ENCODE measurements at regions not wholly inside any gene's neighbourhood (a gene's known extent, or its start where the extent isn't known, plus 50 kb on each side); places are given as distances from the start of the nearest gene placed in this dataset.

DNA sequence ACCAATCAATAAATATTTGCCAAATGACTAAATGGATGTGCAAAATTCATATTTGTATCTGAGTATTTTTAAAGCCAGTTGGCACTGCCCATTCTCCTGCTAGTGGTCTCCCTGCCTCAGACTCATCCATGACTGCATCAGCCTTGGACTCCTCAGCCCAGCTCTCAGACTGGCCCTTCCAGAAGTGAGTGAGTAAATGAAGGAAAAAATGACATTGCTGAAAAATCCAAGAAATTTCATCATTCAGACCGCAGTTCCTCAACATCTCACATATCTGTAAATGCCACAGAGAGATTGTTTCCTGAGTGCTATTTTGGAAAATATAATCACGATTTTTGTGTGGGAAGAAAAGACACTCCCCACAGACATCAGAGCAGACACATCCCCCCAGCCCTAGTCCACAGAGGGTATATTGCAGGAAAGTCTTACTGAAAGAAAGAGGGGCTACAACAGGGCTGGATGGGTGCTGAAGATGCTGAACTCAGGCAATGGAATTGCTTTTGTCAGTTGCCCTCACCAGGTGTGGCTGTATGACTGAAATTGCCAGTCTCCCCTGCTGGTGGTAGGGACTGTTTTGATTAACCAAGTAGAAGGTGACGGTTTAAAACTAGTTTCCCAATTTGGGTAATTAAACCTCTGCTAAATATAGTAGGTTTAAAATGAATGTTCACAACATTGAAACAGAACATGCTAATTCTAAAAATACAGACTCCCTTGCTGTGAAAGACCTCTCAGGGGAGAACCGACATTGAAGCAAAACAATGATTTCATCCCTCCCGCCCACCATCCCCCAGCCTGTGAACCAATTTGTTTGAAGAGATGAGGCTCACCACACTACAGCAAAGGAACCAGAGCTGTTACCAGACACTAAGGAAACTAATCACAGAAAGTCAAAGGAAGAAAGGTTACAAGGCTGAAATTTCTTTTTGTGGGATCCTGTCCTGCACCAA lies 158.8 kb downstream of the DEPDC1B start:
- Histone ChIP-seq H3K4me1 (ENCODE audit: control insufficient read depth in 4 of 4, insufficient read depth in 4 of 4, low read length in 3 of 4) (peaks cover 0 to 3% (median 0%) of the 10 kb centered on the region in 4 donors), H3K36me3 (ENCODE audit: control insufficient read depth in 4 of 4, insufficient read depth in 3 of 4, low read depth in 1 of 4, low read length in 3 of 4) (no peaks in the 10 kb centered on the region), H3K27ac (ENCODE audit: low read depth in 1 of 2, low read length in 2 of 2) (no peak overlapping the region), H3K27me3 (ENCODE audit: control insufficient read depth in 4 of 4, insufficient read depth in 4 of 4, low read length in 3 of 4) (peaks cover 0 to 5% (median 0%) of the 10 kb centered on the region in 4 donors), H3K9ac (ENCODE audit: low read depth in 1 of 2, low read length in 2 of 2) (no peak overlapping the region), H3K9me3 (ENCODE audit: control insufficient read depth in 4 of 4, low read length in 3 of 4) (no peaks in the 10 kb centered on the region), H3K4me3 (ENCODE audit: low read depth in 1 of 3, low read length in 3 of 3) (no peak overlapping the region)
- 58% methylated on average over 5 of the region's 5 CpGs for WGBS
- TF ChIP-seq HNF4A (conservative IDR thresholded peaks at IDR 0.05) (no peak), SP1 (IDR thresholded peaks at IDR 0.05) (no peak), RXRA (IDR thresholded peaks at IDR 0.05) (no peak), TAF1 (conservative IDR thresholded peaks at IDR 0.05) (no peak), YY1 (IDR thresholded peaks at IDR 0.05) (no peak), GABPA (IDR thresholded peaks at IDR 0.05 in 1 of 2, conservative IDR thresholded peaks at IDR 0.05 in 1 of 2) (no peak), JUND (IDR thresholded peaks at IDR 0.05) (no peak), RAD21 (IDR thresholded peaks at IDR 0.05) (no peak), FOXA2 (IDR thresholded peaks at IDR 0.05) (no peak), FOXA1 (IDR thresholded peaks at IDR 0.05) (no peak), NR2F2 (IDR thresholded peaks at IDR 0.05) (no peak), EGR1 (IDR thresholded peaks at IDR 0.05; ENCODE audit: low read depth in 2 of 2) (no peak), HNF4G (IDR thresholded peaks at IDR 0.05) (no peak)
- TF ChIP-seq, protein P1, sequence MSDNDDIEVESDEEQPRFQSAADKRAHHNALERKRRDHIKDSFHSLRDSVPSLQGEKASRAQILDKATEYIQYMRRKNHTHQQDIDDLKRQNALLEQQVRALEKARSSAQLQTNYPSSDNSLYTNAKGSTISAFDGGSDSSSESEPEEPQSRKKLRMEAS (IDR thresholded peaks at IDR 0.05): no peak
- TF ChIP-seq, protein P2, sequence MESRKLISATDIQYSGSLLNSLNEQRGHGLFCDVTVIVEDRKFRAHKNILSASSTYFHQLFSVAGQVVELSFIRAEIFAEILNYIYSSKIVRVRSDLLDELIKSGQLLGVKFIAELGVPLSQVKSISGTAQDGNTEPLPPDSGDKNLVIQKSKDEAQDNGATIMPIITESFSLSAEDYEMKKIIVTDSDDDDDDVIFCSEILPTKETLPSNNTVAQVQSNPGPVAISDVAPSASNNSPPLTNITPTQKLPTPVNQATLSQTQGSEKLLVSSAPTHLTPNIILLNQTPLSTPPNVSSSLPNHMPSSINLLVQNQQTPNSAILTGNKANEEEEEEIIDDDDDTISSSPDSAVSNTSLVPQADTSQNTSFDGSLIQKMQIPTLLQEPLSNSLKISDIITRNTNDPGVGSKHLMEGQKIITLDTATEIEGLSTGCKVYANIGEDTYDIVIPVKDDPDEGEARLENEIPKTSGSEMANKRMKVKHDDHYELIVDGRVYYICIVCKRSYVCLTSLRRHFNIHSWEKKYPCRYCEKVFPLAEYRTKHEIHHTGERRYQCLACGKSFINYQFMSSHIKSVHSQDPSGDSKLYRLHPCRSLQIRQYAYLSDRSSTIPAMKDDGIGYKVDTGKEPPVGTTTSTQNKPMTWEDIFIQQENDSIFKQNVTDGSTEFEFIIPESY (IDR thresholded peaks at IDR 0.05): no peak
- no peak for DNase-seq (ENCODE audit: low spot score)

DNA sequence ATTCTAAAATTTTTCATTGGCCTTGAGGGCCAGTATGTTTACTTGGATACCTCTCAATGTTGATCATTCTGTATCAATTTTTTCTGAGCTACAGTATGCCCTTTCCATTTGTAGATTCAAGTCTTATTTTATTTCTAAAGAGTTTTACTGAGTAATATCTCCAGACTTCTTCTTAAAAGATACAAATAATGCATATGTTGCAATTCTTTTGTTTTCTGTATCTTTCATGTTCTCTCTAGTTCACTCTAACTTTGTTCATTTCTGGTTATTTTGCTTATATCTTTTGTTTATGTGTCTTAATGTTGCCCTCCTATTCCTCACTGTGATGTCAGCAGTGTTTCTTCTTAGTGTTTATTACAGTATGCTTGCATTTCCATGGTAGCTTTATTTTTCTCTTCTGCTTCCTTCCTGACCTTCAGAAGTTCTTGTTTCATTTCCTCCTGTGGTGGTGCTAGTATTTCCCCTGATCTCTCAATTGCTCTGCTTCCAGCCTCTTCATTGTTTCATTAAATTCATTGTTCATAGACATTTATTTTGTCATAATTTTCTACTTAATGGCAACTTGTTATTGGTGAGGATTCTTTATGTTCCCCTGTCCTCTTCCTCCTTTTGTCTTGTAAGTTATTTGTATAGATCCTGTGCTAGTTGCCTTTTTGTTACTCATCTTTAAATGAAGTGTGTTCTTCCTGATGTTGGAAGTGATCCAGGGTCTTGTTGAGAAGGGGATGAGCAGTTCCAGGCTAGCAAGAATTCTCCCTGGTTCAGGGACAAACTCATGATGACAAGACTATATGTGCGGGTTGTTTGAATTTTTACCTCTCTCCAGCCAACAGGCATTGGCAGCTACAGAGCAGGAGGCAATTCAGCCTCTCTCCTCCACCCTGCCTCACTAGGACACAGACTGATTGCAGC lies 160.8 kb downstream of the DEPDC1B start:
- Histone ChIP-seq H3K27ac (ENCODE audit: low read depth in 1 of 2, low read length in 2 of 2) (no peak overlapping the region), H3K4me1 (ENCODE audit: control insufficient read depth in 4 of 4, insufficient read depth in 4 of 4, low read length in 3 of 4) (peaks cover 0 to 3% (median 0%) of the 10 kb centered on the region in 4 donors), H3K36me3 (ENCODE audit: control insufficient read depth in 4 of 4, insufficient read depth in 3 of 4, low read depth in 1 of 4, low read length in 3 of 4) (no peaks in the 10 kb centered on the region)

More for the DNA sequence above, 160.8 kb downstream of the DEPDC1B start:
- Histone ChIP-seq H3K9me3 (ENCODE audit: control insufficient read depth in 4 of 4, low read length in 3 of 4) (no peaks in the 10 kb centered on the region), H3K9ac (ENCODE audit: low read depth in 1 of 2, low read length in 2 of 2) (no peak overlapping the region), H3K4me3 (ENCODE audit: low read depth in 1 of 3, low read length in 3 of 3) (no peak overlapping the region), H3K27me3 (ENCODE audit: control insufficient read depth in 4 of 4, insufficient read depth in 4 of 4, low read length in 3 of 4) (peaks cover 0 to 2% (median 0%) of the 10 kb centered on the region in 4 donors)
- DNase-seq (ENCODE audit: low spot score): no peak
- no peak for TF ChIP-seq YY1 (IDR thresholded peaks at IDR 0.05)
- TF ChIP-seq, protein P3, sequence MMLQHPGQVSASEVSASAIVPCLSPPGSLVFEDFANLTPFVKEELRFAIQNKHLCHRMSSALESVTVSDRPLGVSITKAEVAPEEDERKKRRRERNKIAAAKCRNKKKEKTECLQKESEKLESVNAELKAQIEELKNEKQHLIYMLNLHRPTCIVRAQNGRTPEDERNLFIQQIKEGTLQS (IDR thresholded peaks at IDR 0.05): no peak
- TF ChIP-seq FOXA1 (IDR thresholded peaks at IDR 0.05): no peak
- WGBS: 84% methylated on average over 1 of the region's 1 CpG

Data from liver (tissue), 7 donors.